ENCODE measurements at regions not wholly inside any gene's neighbourhood (a gene's known extent, or its start where the extent isn't known, plus 50 kb on each side); places are given as distances from the start of the nearest gene placed in this dataset.
"Not testable (repeated sequence)": the region's sequence is repeated elsewhere in the genome, so short reads cannot be mapped to it uniquely, and the experiment has no call there.

DNA sequence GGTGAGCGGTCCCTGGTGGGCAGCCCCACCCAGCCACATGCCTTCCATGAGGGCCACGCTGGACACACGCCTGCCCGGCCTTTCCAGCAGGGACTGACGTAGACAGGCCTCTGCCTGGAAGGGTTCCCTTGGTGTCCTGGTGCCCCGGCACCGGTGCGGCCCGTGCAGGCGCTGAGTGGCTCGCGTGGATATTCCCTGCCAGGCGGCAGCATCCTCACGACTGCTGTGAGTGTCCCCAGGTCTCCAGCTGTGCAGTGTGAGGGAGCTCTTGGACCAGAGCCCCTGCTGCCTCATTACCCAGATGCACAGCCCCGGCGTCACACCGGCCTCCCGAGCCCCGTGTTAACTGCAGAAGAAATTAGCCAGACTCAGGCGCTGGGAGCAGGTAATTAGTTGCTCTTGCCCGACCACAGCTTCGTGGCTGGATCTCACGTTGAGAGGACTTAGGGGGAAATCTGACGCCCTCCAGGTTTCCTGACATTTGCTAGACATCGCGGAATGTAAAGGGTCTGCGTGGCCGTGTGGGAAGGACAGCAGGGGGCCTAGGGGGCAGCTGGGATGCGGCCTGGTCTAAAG, 1196.3 kb downstream of the BRD1 start:
- DNase-seq (ENCODE audit: low read depth, low spot score), result no peak

DNA sequence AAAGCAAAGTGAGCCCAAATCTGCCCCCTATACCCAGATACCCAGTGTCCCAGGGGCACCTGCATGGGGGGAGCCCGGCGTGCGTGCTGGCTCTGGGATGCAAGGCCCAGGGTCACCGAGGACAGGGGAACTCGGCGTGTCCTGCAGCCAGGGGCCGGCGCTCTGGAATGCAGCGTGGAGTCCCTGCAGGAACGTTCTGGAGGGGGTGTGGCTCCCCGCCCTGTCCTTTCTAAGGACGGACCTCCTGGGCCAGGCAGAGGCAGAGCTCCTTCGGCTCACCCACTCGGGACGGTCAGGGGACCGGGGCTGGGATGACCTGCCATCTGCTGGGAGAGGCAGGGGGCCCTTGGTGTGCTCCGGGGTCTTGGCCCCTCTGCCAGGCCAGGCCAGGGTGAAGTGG, 1196.8 kb downstream of the BRD1 start:
- no peak for DNase-seq (ENCODE audit: low read depth, low spot score)

DNA sequence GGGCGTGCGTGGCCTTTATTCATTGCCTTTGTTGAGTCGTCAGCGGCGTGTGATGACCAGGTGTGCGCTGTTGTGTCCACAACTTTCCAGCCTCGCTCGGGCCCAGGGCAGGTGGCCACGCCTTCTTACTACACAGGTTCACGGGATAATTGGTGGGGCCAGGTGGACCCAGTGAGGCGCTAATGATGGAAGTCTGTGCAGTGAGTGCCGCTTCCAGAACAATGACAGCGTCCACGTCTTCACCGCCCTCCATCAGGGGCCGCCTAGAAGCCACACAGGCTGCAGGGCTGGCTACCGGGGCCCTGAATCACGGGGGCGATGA, 1197.3 kb downstream of the BRD1 start:
- DNase-seq (ENCODE audit: low read depth, low spot score), result no peak

DNA sequence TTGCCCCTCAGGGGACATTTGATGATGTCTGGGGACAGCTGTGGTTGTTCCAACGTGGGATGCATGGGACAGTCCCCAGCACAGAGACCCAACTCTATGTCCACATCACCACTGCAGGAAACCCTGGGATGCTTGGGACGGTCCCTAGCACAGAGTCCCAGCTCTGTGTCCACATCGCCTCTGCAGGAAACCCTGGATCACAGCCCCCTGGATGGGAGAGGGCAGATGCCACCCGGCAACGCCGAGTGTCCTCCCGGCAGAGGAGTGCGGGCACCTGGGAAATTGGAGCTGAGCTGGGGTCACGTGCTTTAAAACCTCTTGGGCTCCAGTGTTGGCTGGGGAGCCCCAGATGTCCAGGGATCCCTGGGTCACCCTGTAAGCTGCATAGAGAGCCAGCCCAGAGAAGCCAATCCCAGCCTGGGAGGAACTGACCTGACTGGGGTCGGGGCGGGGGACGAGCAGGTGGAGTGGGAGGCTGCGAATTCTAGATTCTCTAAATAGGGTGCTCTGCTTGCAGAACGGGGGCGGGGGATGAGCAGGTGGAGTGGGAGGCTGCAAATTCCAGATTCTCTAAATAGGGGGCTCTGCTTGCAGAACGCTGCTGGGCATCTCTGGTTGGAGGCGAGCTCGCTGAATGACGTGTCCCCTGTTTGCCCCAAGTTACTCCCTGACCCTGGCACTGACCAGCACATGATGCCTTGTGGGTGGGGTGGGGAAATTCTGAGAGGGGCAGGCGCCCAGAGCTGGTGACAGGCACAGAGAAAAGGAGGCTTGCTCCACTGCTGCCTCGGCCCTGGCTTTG, 1197.8 kb downstream of the BRD1 start:
- no peak for DNase-seq (ENCODE audit: low read depth, low spot score)

DNA sequence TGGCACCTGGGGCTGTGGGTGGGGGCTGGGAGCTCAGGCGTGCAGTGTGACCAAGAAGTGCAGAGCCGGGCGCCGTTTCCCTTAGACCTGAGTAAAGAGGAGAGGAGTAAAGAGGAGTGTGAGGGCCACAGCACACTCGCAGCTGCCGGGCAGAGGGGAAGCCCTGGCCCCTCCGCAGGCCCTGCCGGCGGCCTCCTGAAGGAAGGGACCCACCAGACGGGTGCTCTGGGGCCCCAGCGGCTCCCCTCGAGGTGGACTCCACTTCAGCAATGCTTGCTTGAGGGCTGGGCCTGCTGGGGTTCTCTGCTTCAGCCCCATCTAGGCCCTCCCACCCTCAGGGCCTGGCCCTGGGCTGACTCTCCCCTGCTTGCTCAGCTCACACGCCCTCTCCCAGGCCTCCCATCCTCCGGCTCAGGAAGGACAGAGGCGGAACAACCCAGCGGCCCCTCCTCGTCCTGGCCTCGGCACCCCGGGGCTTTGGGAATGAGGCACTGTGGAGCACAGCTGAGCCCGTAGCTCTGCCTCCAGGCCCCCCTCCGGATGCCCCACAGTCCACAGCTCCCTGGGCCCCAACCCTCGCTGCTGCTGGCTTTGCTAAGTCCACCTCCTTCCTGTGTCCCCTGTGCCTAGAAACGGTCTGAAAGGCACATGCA, 1198.7 kb downstream of the BRD1 start:
- DNase-seq (ENCODE audit: low read depth, low spot score), result no peak

DNA sequence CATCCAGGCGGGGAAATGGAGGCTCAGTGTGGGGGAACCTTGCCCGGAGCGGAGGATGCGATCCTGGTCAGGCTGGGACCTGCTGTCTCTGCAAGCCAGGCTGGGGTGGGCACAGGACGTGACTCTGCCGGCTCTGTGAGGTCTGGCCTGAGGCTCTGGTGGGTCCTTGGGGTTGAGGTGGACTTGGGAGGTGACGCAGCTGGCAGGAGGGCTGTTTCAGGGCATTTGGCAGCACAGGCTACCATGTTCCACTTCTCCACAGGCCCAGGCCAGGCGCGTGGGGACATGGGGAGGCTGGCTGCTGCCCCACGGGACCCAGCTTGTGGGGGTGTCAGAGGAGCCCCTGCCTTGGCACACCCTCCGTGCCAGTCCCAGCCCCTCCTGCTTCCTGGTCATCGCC, 1199.7 kb downstream of the BRD1 start:
- DNase-seq (ENCODE audit: low read depth, low spot score), result no peak

DNA sequence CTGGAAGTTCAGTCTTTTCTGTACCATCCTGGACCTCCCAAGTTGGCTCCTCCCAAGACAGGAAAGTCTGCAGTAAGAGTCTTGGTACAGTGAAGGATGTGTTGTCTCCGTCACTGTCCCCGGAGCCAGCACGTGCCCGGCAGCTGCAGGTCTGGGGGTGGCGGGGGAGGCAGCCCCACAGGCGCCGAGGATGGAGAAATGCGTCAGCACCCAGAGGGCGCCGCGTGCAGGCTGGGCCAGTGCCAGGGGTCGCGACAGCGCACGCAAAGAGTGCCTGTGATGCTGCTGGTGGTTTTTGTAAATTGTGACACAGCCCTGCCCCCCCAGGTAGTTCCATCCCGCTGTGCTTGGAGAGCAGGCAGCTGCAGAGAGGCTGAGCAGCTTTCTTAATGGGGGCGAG, 1200.5 kb downstream of the BRD1 start:
- no peak for DNase-seq (ENCODE audit: low read depth, low spot score)

DNA sequence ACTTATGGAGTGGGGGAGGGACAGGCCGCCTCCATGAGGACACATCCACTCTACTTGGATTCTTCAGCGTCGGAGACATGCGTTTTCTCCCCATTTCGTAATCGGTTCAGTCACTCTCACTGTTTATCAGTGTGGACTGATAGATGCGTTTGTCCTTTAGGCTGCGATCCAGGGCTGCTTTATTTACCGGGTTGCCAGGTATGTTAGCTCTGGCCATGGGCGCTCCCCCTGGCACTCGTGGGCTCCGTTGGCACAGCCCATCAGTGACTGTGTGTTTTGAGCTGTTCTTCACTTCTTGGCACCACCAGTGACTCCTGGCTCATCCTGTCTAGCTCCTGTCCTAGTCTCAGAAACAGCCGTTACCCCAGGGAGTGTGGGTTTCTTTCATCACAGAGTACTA, 1203.3 kb downstream of the BRD1 start:
- no peak for DNase-seq (ENCODE audit: low read depth, low spot score)

DNA sequence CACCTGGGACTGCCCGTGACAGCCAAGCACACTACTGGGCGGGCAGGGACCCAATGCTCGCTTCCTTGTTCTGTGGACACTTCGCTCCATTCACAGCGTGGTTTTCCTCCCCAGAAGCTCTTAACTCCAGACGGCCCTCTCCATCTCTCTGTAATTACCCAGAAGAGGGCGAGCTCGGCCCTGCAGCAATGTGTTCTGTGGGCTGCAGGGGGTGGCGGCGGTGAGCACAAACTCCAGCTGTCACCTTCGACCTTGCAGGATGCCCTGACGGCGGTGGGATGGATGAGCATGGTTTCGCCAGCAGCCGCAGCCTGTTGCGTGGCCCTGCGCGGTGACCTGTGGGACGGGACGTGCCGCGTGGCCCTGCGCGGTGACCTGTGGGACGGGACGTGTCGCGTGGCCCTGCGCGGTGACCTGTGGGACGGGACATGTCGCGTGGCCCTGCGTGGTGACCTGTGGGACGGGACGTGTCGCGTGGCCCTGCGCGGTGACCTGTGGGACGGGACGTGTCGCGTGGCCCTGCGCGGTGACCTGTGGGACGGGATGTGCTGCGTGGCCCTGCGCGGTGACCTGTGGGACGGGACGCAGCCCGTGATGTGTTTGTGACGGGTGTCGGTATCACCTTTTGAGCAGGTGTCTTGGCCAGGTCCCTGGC, 1204.7 kb downstream of the BRD1 start:
- DNase-seq (ENCODE audit: low read depth, low spot score), result no peak

DNA sequence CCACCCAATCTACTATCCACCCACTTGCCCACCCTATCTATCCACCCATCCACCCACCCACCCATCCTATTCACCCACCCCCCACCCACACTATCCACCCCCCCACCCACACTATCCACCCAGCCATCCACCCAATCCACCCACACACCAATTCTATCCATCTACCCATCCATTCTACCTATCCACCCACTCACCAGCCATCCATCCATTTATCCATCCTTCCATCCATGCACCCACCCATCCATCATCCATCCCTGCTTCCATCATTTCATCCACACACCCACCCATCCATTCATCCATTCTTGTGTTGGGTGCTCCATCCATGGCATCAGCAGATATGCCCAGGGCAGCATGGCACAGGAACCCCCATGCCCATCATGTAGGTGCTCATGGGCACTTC, 1206.6 kb downstream of the BRD1 start:
- no peak for DNase-seq (ENCODE audit: low read depth, low spot score)

DNA sequence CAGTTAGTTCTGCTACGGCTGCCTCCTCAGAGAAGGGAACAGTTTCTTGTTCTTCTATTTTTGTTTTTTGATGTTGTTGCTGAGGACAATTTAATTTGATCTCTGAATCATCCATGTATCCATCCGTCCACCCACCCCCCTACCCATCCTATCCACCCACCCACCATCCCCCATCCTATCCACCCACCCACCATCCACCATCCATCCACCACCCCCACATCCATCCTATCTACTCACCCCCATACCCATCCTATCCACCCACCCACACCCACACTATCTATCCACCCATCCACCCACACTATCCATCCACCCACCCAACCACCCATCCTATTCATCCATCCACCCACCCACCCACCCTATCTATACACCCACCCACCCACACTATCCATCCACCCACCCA, 1207.2 kb downstream of the BRD1 start:
- DNase-seq (ENCODE audit: low read depth, low spot score), result not testable (repeated sequence)

DNA sequence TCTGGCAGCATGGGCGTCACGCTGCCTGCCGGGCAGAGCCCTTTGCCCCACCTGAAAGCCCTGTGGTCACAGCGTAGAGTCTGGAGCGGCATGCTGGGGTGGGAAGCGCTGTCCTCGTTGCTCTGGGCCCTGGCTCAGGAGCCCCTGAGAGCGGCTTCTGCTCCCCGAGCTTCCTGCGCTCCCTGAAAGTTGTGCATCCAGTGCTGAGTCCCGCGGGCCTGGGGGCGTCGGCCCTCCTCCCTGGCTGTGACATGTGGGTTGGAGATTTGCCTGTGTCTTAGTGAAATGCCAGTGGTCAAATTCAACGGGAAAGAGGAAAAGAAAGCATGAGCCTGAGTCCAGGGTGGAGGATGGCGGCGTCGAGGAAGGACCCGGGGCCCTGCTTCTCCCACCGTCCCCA, 1208.0 kb downstream of the BRD1 start:
- no peak for DNase-seq (ENCODE audit: low read depth, low spot score)

DNA sequence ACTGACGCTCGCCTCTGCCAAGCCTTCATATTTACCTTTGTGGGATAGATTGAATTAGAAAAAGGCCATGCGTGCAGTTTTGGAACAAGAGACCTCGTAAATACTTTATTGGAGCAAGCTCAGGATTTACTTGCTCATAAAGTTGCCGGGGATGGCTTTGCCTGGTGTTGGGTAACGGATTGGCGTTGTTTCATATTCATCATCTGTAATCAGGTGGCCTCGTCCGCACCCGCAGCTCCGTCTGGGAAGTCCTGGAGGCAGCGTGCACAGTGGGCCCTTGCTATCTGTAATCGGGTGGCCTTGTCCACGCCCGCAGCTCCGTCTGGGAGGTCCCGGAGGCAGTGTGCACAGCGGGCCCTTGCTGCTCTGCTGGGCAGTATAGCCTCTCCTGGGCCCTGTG, 1209.3 kb downstream of the BRD1 start:
- no peak for DNase-seq (ENCODE audit: low read depth, low spot score)

DNA sequence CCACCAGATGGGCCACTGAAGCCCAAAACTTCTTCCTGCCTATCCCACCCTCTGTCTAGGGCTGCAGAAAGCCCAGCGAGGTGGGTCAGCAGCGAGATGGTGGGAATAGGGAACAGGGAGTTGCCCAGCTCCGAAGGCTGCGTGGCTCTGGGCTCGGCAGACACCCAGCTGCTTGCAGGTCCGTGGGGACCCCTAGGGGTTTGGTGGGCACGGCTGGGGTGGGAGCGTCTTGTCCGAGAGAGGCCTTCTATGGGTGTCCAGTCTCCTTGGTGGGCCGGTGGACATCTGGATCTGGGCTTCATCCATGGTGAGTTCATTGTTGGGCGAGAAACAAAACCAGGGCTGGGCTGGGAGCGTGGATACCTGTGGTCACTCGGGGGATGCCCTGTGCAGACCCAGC, 1211.0 kb downstream of the BRD1 start:
- no peak for DNase-seq (ENCODE audit: low read depth, low spot score)

DNA sequence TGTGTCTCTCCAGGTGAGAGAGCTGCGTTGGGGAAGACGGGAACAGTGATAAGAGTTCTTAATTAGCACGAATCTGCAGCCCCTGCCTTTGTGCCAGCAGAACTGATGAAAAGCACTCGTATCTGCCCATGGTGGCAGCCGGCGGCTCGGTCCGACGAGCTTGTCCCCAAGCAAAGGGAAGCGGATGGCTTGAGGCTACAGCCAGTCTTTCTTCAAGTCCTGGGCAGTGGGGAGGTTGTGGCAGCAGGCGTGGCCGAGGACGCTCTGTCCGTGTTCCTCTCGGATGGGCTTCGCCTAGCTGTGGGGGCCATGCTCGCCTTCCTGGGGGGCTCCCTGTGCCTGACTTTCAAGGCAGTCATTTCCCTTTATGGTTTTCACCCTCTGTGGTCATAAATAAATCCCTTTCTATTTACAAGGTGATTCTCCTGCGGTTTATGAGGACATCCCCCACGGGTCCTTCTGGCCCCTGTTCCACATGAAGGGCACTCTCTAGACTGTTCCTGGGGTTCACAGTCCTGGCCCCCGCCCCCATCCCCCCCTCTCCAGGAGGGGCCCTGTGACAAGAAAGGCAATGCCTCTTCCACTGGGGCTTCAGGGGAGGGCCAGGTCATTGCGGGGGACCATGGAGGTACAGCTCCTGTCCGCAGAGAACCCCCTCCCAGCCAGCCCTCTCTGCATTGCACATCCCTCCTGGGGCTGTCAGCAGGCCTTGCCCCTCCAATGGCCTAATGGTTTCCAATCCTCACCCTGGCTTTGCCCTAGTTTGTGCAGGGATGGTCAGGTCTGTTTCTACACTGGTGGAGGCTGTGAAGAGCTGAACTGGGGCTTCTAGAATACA, 1212.3 kb downstream of the BRD1 start:
- no peak for DNase-seq (ENCODE audit: low read depth, low spot score)

DNA sequence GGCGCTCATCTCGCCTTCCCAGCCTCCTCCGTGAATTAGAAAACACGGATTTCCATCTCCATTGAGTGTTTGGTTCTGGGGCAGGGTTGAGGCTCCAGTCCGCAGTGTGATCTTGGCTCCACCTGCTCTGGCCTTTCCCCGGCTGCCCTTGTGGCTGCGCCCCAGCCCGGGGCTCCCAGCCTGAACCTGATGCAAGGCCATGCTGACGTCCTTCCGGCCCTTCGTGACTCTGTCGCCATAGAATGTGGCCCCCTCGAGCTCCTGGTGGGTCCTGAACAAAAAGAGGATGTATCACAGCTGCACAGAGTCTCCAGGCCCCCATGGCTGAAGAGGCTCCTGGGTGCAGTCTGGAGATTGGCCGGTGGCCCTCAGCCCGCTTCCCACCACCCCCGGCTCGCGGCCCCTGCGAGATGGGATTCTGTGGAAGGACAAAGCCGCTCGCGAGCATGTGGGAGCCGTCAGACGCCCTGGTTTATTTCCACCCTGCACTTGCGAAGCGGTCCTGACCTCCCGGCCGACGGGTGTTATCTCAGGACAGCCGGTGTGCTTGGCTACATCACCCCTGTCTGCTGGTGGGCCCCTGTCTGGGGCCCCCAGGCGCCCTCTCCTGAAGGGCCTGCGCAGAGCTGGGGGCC, 1214.0 kb downstream of the BRD1 start:
- DNase-seq (ENCODE audit: low read depth, low spot score), result no peak

DNA sequence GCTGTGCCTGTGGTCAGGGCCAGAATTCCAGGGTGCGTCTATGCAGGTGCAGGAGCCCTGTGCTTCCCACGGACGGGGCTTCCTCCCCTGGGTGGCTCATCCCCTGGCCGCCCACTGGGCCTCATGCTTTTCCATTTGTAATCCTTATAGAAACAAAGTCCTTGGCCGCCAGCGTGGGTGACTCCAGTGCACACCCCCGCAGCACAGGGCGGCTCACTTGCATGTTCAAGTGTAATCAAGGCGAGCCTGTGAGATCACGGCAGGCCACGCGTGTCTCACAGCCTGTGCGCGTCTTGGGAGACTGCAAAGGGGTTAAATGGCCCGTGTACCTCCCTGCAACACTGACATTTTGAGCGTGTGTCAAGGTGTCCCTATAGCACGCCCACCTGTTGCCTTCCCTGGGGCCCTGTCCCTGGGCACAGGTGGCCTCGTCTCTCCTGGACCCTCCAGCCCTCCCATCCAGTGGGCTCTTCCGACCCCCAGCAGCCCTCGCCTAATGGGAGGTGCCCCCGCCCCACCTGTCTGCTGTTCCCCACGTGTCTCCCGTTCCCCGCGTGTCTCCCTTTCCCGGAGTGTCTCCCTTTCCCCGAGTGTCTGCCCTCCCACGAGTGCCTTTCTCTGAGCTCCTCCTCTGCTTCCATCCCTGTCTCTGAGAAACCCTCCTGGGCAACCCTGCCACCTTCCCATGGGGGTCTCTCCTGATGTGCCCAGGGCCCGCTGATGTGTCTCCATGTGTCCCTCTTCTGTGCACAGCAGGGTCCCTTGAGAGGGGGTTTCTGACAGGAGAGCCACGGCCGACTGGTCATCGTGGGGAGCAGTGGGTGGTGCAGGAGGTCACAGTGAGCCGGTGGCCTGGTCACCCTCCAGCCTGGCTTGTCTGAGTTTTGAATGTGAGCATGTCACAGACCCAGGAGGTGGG, 1215.3 kb downstream of the BRD1 start:
- no peak for DNase-seq (ENCODE audit: low read depth, low spot score)

DNA sequence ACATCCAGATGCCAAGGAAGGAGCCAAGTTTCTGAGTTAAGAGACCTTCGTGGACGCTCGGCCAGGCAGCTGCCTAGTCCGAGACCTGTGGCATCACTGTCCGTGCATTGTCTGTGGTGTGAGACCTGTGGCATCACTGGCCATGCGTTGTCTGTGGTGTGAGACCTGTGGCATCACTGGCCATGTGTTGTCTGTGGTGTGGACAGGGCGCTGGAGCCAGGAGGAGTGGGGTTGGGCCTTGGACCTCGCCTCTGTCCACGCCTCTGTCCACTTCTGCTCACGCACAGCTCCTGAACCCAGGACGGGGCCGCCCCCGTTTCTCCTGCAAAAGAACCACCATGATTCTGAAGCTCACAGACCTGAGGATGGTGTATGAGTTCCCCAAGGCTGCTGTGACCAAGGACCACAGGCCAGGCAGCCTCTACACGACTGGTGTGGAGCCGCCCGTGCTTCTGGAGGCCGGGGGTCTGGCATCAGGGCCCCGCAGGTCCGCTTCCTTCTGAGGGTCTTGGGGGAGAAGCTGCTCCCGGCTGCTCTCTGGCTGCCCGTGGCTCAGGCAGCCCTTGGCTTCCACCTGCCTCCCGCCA, 1218.3 kb downstream of the BRD1 start:
- DNase-seq (ENCODE audit: low read depth, low spot score), result no peak

DNA sequence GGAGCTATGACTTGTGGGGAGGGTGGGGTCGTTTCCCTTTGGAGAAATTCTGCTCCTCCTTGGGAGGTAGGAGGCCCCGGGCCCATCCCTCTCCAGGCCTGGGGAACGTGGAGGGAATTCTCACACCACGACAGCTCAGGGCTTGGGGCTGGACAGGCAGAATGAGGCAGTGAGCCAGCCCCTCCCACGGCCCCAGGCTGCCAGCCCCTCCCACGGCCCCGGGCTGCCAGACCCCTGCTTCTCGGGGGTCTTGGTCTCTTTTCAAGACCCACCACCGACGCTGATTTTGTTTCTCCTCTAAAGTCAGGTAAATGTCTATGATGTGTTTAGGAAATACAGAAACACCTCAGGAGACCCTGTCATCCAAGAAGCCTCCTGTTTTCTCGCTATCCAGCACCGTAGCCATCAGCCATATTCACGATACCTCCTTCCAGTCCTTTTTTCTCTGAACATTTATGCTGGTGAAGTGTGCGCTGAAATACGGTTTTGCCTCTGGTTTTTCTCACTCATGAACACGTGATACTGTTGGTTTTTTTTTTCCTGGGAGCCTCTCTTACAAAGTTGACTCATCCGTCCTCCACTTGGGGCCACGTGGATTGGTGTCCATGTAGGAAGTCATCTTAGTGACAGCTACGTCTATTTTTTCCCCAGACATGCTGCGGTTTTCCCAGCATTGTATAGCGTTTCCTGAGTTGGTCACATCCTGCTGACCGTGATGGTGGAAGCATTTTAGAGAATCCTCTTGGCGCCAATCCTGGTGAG, 1219.6 kb downstream of the BRD1 start:
- DNase-seq (ENCODE audit: low read depth, low spot score), result no peak
